LNCaP clone FGC (cell line): ENCODE measurements at regions not wholly inside any gene's neighbourhood (a gene's known extent, or its start where the extent isn't known, plus 50 kb on each side); places are given as distances from the start of the nearest gene placed in this dataset.

Source experiments
- DNase-seq: peaks from one replicate; pipeline ENCODE4 v3.0.0-alpha.2; 2011; ENCODE audit warnings: low read depth
- H3K4me3 ChIP-seq: 2 replicates; pipeline ENCODE4 v1.5.1; 2011; ENCODE audit warnings: mild to moderate bottlenecking, low read depth, low read length, control low read depth
- TF ChIP-seq, protein P1 (sequence below): IDR thresholded peaks from 2 replicates; pipeline ENCODE4 v1.5.1; 2012; ENCODE audit warnings: mild to moderate bottlenecking; ENCODE audit not compliant: control insufficient read depth, insufficient read depth; ENCODE audit errors: extremely low read depth

GRCh38 chr15:62617741-62618140 lies 424.8 kb upstream of the TPM1 start:
- DNase-seq: no peak
- no peak overlapping the region for H3K4me3 ChIP-seq
- TF ChIP-seq, protein P1, sequence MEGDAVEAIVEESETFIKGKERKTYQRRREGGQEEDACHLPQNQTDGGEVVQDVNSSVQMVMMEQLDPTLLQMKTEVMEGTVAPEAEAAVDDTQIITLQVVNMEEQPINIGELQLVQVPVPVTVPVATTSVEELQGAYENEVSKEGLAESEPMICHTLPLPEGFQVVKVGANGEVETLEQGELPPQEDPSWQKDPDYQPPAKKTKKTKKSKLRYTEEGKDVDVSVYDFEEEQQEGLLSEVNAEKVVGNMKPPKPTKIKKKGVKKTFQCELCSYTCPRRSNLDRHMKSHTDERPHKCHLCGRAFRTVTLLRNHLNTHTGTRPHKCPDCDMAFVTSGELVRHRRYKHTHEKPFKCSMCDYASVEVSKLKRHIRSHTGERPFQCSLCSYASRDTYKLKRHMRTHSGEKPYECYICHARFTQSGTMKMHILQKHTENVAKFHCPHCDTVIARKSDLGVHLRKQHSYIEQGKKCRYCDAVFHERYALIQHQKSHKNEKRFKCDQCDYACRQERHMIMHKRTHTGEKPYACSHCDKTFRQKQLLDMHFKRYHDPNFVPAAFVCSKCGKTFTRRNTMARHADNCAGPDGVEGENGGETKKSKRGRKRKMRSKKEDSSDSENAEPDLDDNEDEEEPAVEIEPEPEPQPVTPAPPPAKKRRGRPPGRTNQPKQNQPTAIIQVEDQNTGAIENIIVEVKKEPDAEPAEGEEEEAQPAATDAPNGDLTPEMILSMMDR: no peak

DNA sequence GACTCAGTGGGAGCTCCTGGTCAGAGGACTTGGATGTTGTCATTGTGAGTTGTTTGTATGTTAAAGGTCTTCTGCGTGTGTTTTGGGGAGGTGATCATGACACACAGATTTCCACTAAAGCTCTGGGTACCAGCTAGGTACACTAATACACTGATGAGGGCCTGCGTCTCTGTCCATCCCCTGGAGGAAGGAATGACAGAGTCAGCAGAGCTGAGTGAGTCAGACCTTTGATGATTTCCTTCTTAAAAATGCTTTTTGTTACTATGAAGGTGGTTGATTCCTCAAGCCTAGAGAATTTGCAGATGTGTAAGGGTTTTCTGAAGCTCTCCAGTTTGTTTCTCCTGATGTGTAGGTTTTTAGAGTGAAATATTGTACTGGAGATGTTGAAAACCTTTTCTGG lies 424.1 kb upstream of the TPM1 start:
- TF ChIP-seq, protein P1: no peak
- no peak for DNase-seq
- no peak overlapping the region for H3K4me3 ChIP-seq

GRCh38 chr15:62618846-62619504 lies 423.6 kb upstream of the TPM1 start:
- H3K4me3 ChIP-seq: no peak overlapping the region
- no peak for DNase-seq
- TF ChIP-seq, protein P1: no peak

DNA sequence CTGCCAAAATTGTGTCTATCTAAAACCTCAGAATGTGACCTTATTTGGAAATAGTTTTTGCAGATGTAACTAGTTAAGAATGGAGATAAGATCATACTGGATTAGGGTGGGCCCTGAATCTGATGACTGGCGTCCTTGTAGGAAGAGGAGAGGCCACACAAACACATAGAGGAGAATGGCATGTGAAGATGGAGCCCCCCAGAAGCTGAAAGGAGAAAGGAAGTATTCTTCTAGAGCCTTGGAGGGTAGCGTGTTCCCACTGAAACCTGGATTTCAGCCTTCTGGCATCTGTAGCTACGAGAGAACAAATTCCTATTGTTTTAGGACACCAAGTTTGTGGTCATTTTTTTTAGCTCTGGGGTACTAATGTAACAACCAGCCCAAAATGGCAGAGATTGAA lies 423.0 kb upstream of the TPM1 start:
- DNase-seq: no peak
- TF ChIP-seq, protein P1: no peak
- no peak overlapping the region for H3K4me3 ChIP-seq

GRCh38 chr15:62622775-62623174 lies 419.8 kb upstream of the TPM1 start:
- no peak overlapping the region for H3K4me3 ChIP-seq
- no peak for DNase-seq

DNA sequence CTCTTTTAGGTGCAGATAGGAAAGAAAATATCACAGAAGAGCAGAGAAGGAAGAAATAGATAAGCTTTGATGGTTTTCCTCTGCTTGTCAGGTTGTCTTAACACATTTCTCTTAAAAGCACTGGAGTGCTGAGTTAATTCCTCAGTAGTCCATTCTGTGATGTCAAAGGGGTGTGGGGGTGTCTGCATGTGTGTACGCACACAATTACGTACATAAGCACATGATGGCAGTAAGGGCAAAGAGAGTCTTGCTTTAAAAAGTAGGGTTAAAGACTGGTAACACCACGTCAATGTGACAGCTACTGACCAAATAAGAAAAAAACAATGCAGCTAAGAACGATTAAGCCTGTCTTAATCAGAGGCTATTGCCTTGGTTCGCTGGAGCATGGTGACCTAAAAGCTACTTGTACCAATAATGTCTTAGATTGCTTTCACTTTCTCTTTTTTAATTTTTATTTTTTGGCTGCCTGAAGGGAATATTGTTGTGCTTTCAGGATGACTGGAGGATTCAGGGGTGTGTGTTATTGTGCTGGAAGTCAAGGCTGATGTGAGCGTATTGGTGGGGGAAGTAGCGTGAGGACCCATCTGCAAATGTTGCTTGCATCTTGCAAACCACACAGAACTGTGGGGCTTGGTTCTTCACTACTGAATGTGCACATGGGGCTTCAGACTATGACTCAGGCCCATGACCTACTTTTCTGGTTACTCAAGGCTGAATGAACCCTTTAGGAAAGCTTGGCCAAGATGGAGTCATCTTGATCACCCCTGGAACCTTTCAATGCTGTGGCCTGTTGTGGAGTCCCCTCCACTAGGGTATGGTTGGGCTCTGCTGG lies 417.8 kb upstream of the TPM1 start:
- no peak overlapping the region for H3K4me3 ChIP-seq
- no peak for DNase-seq

More at GRCh38 chr15:62622775-62623174, 419.8 kb upstream of the TPM1 start:
- TF ChIP-seq, protein P1: no peak

More for the DNA sequence above, 417.8 kb upstream of the TPM1 start:
- TF ChIP-seq, protein P1: no peak
